KMS-11 (cell line): ENCODE measurements at regions not wholly inside any gene's neighbourhood (a gene's known extent, or its start where the extent isn't known, plus 50 kb on each side); places are given as distances from the start of the nearest gene placed in this dataset.

ENCODE experiments used
- H2AFZ ChIP-seq: fragments of 200-600 bp; sonication (generic); 2 replicates; pipeline ENCODE4 v1.6.1; 2016; ENCODE audit warnings: antibody characterized with exemption, mixed run types, low read depth
- H3K27ac ChIP-seq: fragments of 200-600 bp; sonication (generic); 2 replicates; pipeline ENCODE4 v1.6.1; 2016; ENCODE audit warnings: mild to moderate bottlenecking, mixed run types
- H3K27me3 ChIP-seq: fragments of 200-600 bp; sonication (generic); 2 replicates; pipeline ENCODE4 v1.6.1; 2017; ENCODE audit warnings: mild to moderate bottlenecking, low read depth, mixed run types, moderate library complexity; ENCODE audit not compliant: insufficient read depth
- H3K36me3 ChIP-seq: fragments of 200-600 bp; sonication (generic); 2 replicates; pipeline ENCODE4 v1.6.1; 2017; ENCODE audit warnings: mild to moderate bottlenecking, mixed run types; ENCODE audit not compliant: insufficient read depth
- H3K4me1 ChIP-seq: fragments of 200-600 bp; sonication (generic); 2 replicates; pipeline ENCODE4 v1.6.1; 2016; ENCODE audit warnings: mild to moderate bottlenecking, low read depth, mixed run types; ENCODE audit not compliant: poor library complexity, severe bottlenecking
- H3K4me2 ChIP-seq: fragments of 200-600 bp; sonication (generic); 2 replicates; pipeline ENCODE4 v1.7.0; 2016; ENCODE audit warnings: mild to moderate bottlenecking, mixed run types
- H3K4me3 ChIP-seq: fragments of 200-600 bp; sonication (generic); IDR thresholded peaks from 2 replicates; pipeline ENCODE4 v1.6.1; 2017; ENCODE audit warnings: low read depth, low read length, mixed read lengths; ENCODE audit not compliant: insufficient read depth
- H3K79me2 ChIP-seq: fragments of 200-600 bp; sonication (generic); 2 replicates; pipeline ENCODE4 v1.6.1; 2016; ENCODE audit warnings: low read depth, mixed run types; ENCODE audit not compliant: insufficient read depth
- H3K9ac ChIP-seq: fragments of 200-600 bp; sonication (generic); 2 replicates; pipeline ENCODE4 v1.6.1; 2016; ENCODE audit warnings: mild to moderate bottlenecking, mixed run types
- H4K20me1 ChIP-seq: fragments of 200-600 bp; sonication (generic); 2 replicates; pipeline ENCODE4 v1.6.1; 2016; ENCODE audit warnings: mild to moderate bottlenecking, mixed run types; ENCODE audit not compliant: insufficient read depth
- TF ChIP-seq, protein P1 (sequence below): fragments of 200-600 bp; sonication (generic); conservative IDR thresholded peaks from 2 replicates; pipeline ENCODE4 v1.6.1; 2017; ENCODE audit warnings: low read depth, mild to moderate bottlenecking, antibody characterized with exemption, low read length, moderate library complexity, mixed read lengths

DNA sequence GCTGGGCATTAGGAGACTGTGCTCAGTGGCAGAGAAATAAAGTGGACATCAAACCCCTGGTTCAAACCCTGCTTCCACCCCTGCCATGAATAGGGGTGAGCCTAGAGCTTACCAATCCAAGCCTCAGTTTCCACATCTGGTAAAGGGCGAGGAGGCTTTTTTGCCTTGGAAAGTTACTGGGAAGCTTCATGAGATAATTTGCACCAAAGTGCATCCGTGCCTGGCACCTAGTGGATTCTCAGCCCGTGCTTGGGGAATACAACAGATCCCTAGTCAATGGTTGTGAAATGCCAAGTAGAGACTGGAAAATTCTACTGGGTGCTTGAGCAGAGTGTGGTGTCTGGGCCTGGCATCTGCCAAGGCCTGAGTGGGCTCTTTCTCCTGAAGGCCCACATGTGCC lies 158.7 kb upstream of the ZMIZ1 start:
- no peaks in the 10 kb centered on the region for H3K79me2 ChIP-seq
- no peak overlapping the region for H3K4me2 ChIP-seq
- no peak overlapping the region for H3K27ac ChIP-seq
- H3K4me3 ChIP-seq: no peak overlapping the region
- H3K9ac ChIP-seq: no peak overlapping the region
- H2AFZ ChIP-seq: no peak overlapping the region
- no peaks in the 10 kb centered on the region for H4K20me1 ChIP-seq
- H3K27me3 ChIP-seq: no peaks in the 10 kb centered on the region
- TF ChIP-seq, protein P1, sequence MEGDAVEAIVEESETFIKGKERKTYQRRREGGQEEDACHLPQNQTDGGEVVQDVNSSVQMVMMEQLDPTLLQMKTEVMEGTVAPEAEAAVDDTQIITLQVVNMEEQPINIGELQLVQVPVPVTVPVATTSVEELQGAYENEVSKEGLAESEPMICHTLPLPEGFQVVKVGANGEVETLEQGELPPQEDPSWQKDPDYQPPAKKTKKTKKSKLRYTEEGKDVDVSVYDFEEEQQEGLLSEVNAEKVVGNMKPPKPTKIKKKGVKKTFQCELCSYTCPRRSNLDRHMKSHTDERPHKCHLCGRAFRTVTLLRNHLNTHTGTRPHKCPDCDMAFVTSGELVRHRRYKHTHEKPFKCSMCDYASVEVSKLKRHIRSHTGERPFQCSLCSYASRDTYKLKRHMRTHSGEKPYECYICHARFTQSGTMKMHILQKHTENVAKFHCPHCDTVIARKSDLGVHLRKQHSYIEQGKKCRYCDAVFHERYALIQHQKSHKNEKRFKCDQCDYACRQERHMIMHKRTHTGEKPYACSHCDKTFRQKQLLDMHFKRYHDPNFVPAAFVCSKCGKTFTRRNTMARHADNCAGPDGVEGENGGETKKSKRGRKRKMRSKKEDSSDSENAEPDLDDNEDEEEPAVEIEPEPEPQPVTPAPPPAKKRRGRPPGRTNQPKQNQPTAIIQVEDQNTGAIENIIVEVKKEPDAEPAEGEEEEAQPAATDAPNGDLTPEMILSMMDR: no peak
- H3K4me1 ChIP-seq: no peaks in the 10 kb centered on the region
- no peaks in the 10 kb centered on the region for H3K36me3 ChIP-seq

DNA sequence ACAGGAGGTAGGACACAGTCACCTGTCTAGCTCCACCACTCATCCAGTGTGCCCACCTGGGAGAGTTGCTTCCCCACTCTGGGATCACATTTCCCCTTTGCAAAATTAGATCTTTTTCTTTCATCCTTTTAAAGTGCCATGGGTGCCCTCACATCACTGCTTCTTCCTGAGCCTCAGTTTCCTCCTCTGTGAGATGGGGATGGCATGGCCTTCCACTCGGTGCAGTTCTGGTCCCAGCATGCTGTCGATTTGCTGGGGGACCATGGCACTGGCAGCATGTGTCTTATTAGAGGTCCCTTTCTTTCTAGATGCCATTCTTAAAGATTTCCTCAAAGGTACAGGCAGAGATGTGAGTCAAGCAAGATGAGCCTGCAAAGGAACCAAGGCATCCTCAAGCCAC lies 158.3 kb upstream of the ZMIZ1 start:
- TF ChIP-seq, protein P1: no peak
- Histone ChIP-seq H4K20me1 (no peaks in the 10 kb centered on the region), H3K4me3 (no peak overlapping the region), H3K4me1 (no peaks in the 10 kb centered on the region), H3K27ac (no peak overlapping the region), H3K9ac (no peak overlapping the region), H2AFZ (no peak overlapping the region), H3K36me3 (no peaks in the 10 kb centered on the region), H3K27me3 (no peaks in the 10 kb centered on the region), H3K79me2 (no peaks in the 10 kb centered on the region), H3K4me2 (no peak overlapping the region)

DNA sequence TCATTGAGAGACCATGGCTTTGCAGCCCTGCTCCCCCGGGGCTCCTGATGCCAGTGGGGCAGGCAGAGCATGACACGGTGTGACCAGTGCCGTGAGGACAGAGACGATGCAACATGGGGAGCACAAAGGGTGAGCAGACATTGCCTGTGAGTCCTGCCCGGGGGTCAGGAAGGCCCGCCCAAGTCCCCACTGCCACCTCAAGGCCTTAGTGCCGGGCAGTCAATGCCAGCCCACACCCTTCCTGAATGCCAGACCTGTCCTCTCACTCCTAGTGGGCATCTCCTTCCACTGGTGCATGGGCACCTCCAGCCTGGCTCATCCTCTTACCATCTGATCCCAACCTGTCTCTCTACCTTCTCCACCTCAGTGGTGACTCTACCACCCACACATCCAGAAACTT lies 157.9 kb upstream of the ZMIZ1 start:
- no peaks in the 10 kb centered on the region for H3K4me1 ChIP-seq
- no peak overlapping the region for H3K4me3 ChIP-seq
- H3K4me2 ChIP-seq: no peak overlapping the region
- H2AFZ ChIP-seq: no peak overlapping the region
- H4K20me1 ChIP-seq: no peaks in the 10 kb centered on the region
- H3K27me3 ChIP-seq: no peaks in the 10 kb centered on the region
- H3K36me3 ChIP-seq: no peaks in the 10 kb centered on the region
- H3K27ac ChIP-seq: no peak overlapping the region
- TF ChIP-seq, protein P1: no peak
- H3K9ac ChIP-seq: no peak overlapping the region
- H3K79me2 ChIP-seq: no peaks in the 10 kb centered on the region

DNA sequence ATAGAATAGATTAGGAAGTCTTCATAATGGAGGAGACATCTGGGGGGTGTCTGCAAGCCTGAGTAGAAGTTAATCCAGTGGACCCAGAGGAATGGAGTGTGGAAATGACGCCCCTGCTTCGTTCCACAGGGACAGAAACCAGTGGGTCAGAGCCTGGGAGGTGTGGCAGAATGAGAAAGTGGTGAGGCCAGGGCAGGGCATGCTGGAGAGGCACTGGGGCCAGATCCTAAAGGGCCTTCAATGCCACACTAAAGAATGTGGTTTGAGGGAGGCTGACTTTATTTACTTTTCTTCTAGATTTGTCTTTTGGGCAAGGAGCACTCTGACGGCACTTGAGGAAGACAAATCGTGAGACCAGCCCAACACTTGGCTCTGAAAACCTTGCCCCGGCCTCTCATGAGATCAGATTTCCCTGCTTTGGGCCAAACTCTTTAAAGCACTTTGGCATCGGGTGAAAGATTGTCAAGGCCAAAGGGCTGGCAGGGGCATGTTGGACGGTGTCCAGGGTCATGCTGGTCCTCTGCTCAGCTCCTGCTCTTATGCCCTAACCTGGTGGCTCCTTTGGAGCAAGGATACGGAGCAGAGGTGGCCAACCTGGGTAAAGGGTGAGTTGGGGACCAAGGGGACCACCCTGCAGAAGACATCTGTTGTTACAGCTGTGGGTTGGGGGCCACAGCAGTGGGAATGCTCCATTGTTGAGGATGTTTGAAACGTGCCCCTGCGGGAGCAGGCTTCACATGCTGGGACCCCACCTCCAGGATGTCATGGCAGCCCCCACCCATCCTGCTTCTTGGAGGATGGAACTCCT lies 157.0 kb upstream of the ZMIZ1 start:
- no peak overlapping the region for H2AFZ ChIP-seq
- H3K4me2 ChIP-seq: no peak overlapping the region
- H4K20me1 ChIP-seq: no peaks in the 10 kb centered on the region
- H3K27me3 ChIP-seq: no peaks in the 10 kb centered on the region
- TF ChIP-seq, protein P1: no peak
- H3K9ac ChIP-seq: no peak overlapping the region
- no peaks in the 10 kb centered on the region for H3K4me1 ChIP-seq
- no peaks in the 10 kb centered on the region for H3K79me2 ChIP-seq
- no peak overlapping the region for H3K27ac ChIP-seq
- no peaks in the 10 kb centered on the region for H3K36me3 ChIP-seq
- no peak overlapping the region for H3K4me3 ChIP-seq
